ENCODE measurements at regions not wholly inside any gene's neighbourhood (a gene's known extent, or its start where the extent isn't known, plus 50 kb on each side); places are given as distances from the start of the nearest gene placed in this dataset.

DNA sequence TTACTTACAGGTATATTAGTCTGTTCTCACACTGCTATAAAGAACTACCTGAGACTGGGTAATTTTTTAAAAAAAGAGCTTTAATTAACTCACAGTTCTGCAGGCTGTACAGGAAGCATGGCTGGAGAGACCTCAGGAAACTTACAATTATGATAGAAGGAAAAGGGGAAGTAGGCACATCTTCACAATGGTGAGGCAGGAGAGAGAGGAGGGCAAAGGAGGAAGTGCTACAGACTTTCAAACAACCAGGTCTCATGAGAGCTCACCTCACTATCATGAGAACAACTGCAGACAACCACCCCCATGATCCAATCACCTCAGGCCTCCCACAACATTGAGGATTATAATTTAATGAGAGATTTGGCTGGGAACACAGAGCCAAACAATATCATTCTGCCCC is 511.7 kb downstream of the SLITRK6 start:
- TF ChIP-seq, protein P1, sequence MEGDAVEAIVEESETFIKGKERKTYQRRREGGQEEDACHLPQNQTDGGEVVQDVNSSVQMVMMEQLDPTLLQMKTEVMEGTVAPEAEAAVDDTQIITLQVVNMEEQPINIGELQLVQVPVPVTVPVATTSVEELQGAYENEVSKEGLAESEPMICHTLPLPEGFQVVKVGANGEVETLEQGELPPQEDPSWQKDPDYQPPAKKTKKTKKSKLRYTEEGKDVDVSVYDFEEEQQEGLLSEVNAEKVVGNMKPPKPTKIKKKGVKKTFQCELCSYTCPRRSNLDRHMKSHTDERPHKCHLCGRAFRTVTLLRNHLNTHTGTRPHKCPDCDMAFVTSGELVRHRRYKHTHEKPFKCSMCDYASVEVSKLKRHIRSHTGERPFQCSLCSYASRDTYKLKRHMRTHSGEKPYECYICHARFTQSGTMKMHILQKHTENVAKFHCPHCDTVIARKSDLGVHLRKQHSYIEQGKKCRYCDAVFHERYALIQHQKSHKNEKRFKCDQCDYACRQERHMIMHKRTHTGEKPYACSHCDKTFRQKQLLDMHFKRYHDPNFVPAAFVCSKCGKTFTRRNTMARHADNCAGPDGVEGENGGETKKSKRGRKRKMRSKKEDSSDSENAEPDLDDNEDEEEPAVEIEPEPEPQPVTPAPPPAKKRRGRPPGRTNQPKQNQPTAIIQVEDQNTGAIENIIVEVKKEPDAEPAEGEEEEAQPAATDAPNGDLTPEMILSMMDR (IDR thresholded peaks at IDR 0.05; ENCODE audit: low read depth, low read length): no peak
- Histone ChIP-seq H3K27me3 (ENCODE audit: control insufficient read depth, insufficient read depth, low read length) (no peaks in the 10 kb centered on the region), H3K27ac (ENCODE audit: low read depth, low read length) (no peak overlapping the region), H3K4me3 (ENCODE audit: low read depth, low read length) (no peak overlapping the region), H3K9me3 (ENCODE audit: control insufficient read depth, insufficient read depth, low read length) (no peaks in the 10 kb centered on the region)
- ChIA-PET CTCF (no interaction called here), POLR2A (no interaction called here)
- DNase-seq (ENCODE audit: low read depth, low spot score): no peak

DNA sequence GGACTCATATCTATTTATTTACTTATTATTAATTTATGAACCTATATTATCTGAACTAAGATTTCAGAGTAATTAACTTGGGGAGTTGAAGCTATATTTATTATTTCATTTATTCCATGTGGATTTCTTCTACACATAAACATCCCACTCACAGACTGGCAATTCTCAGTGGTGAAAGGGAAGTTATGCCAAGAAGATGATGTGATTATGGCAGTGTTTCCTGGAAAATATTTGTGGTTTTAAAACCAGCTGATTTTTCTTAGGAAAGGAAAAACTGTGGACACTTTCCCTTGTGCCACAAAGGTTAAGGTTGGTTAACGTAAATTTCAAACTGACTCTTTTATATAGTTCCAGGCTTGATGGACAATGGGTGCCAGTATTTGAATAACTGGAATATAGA is 513.1 kb downstream of the SLITRK6 start:
- DNase-seq (ENCODE audit: low read depth, low spot score): no peak
- ChIA-PET CTCF (no interaction called here), POLR2A (no interaction called here)
- no peak overlapping the region for H3K27ac ChIP-seq (ENCODE audit: low read depth, low read length)
- no peaks in the 10 kb centered on the region for H3K27me3 ChIP-seq (ENCODE audit: control insufficient read depth, insufficient read depth, low read length)
- H3K9me3 ChIP-seq (ENCODE audit: control insufficient read depth, insufficient read depth, low read length): no peaks in the 10 kb centered on the region
- H3K4me3 ChIP-seq (ENCODE audit: low read depth, low read length): no peak overlapping the region
- TF ChIP-seq, protein P1 (IDR thresholded peaks at IDR 0.05; ENCODE audit: low read depth, low read length): no peak

DNA sequence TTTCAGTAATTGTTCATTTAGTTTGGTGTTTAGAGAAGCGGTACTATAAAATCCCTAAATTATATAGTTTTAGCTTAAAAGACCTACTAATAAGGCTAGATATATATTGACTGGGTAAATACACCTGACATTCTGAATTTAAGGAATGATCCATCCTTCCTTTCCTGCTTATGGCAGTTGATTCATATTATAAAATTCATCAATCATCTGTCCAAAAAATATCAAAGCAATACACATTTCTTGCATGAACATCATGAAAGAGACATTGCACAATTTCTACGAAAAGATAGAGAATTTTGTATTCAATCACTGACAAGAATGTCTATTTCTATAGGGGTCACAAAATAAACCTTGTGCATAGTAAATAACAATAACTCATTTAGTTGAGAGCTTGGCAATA is 514.9 kb downstream of the SLITRK6 start:
- DNase-seq (ENCODE audit: low read depth, low spot score): no peak
- H3K27me3 ChIP-seq (ENCODE audit: control insufficient read depth, insufficient read depth, low read length): no peaks in the 10 kb centered on the region
- TF ChIP-seq, protein P1 (IDR thresholded peaks at IDR 0.05; ENCODE audit: low read depth, low read length): no peak
- POLR2A ChIA-PET: no interaction called here
- H3K4me3 ChIP-seq (ENCODE audit: low read depth, low read length): no peak overlapping the region
- no peak overlapping the region for H3K27ac ChIP-seq (ENCODE audit: low read depth, low read length)
- CTCF ChIA-PET: interaction anchor here (0.5 to 0.9 kb wide), 2 partner anchors 9 to 23 kb away, joined by 3 read pairs; no protein-coding TSS in a partner anchor
- no peaks in the 10 kb centered on the region for H3K9me3 ChIP-seq (ENCODE audit: control insufficient read depth, insufficient read depth, low read length)

DNA sequence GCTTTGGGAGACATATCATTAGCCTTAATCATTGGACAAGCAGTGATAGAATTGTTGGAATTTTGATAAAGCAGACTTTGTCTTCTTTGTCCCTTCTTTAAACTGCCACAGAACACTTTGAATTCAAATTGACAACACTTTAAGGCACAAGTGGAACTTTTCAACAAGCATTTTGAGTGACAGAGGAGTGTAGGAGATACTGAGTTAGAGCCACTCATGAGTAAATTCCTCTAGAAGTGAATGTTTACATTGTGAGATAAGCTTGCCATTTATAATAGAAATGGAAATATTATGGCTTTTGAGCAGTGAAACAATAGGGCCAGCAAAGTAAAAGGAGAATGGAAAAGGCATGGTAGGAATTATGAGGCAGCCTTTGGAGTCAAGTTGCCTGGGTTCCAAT is 515.8 kb downstream of the SLITRK6 start:
- Histone ChIP-seq H3K27ac (ENCODE audit: low read depth, low read length) (no peak overlapping the region), H3K9me3 (ENCODE audit: control insufficient read depth, insufficient read depth, low read length) (no peaks in the 10 kb centered on the region), H3K27me3 (ENCODE audit: control insufficient read depth, insufficient read depth, low read length) (no peaks in the 10 kb centered on the region), H3K4me3 (ENCODE audit: low read depth, low read length) (no peak overlapping the region)
- TF ChIP-seq, protein P1 (IDR thresholded peaks at IDR 0.05; ENCODE audit: low read depth, low read length): no peak
- CTCF ChIA-PET: interaction anchor here (0.9 kb wide), 1 partner anchor 22 kb away, joined by 3 read pairs; no protein-coding TSS in a partner anchor
- POLR2A ChIA-PET: no interaction called here
- DNase-seq (ENCODE audit: low read depth, low spot score): no peak

DNA sequence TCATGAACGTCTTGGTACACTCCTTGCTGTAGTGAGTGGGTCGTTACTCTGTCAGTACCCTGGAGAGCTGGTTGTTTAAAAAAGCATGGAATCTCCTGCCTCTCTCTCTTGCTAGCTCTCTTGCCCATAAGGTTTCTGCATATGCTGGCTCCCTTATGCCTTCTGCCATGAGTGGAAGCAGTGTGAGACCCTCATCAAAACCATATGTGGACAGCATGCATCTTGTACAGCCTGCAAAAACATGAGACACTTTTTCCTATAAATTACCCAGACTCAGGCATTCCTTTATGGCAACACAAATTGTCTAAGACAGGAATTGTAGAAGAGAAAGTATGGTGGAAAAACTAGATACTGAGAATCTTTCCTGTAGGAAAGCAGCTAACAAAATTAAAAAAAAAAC is 516.3 kb downstream of the SLITRK6 start:
- Histone ChIP-seq H3K4me3 (ENCODE audit: low read depth, low read length) (no peak overlapping the region), H3K27me3 (ENCODE audit: control insufficient read depth, insufficient read depth, low read length) (no peaks in the 10 kb centered on the region), H3K9me3 (ENCODE audit: control insufficient read depth, insufficient read depth, low read length) (no peaks in the 10 kb centered on the region), H3K27ac (ENCODE audit: low read depth, low read length) (no peak overlapping the region)
- ChIA-PET CTCF (interaction anchor here (1.1 kb wide), 1 partner anchor 21 kb away, joined by 3 read pairs; no protein-coding TSS in a partner anchor), POLR2A (no interaction called here)
- TF ChIP-seq, protein P1 (IDR thresholded peaks at IDR 0.05; ENCODE audit: low read depth, low read length): no peak
- DNase-seq (ENCODE audit: low read depth, low spot score): no peak
